ENCODE measurements at regions not wholly inside any gene's neighbourhood (a gene's known extent, or its start where the extent isn't known, plus 50 kb on each side); places are given as distances from the start of the nearest gene placed in this dataset.

GRCh38 chr19:8926341-8926740 is 83.9 kb downstream of the MUC16 start:
- intact Hi-C loops (cut with micrococcal nuclease; ENCODE audit: unreplicated experiment) (no loop called here), in situ Hi-C loops (cut with HindIII; ENCODE audit: low pct_unique_long_range_greater_than_20kb, low sequenced_read_pairs) (no loop called here)
- no peaks in the 10 kb centered on the region for H3K4me1 ChIP-seq (ENCODE audit: control insufficient read depth, insufficient read depth, low read length)
- DNase-seq (ENCODE audit: low read depth, low spot score) = no peak
- TF ChIP-seq, protein P1, sequence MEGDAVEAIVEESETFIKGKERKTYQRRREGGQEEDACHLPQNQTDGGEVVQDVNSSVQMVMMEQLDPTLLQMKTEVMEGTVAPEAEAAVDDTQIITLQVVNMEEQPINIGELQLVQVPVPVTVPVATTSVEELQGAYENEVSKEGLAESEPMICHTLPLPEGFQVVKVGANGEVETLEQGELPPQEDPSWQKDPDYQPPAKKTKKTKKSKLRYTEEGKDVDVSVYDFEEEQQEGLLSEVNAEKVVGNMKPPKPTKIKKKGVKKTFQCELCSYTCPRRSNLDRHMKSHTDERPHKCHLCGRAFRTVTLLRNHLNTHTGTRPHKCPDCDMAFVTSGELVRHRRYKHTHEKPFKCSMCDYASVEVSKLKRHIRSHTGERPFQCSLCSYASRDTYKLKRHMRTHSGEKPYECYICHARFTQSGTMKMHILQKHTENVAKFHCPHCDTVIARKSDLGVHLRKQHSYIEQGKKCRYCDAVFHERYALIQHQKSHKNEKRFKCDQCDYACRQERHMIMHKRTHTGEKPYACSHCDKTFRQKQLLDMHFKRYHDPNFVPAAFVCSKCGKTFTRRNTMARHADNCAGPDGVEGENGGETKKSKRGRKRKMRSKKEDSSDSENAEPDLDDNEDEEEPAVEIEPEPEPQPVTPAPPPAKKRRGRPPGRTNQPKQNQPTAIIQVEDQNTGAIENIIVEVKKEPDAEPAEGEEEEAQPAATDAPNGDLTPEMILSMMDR (IDR thresholded peaks at IDR 0.05) = no peak
- TF ChIP-seq POLR2AphosphoS5 (IDR thresholded peaks at IDR 0.05; ENCODE audit: low read depth, low read length) (no peak), TCF7L2 (IDR thresholded peaks at IDR 0.05; ENCODE audit: low read depth, low read length) (no peak), SIN3A (IDR thresholded peaks at IDR 0.05; ENCODE audit: borderline replicate concordance, insufficient read depth, low read depth, low read length) (no peak)
- TF ChIP-seq, protein P2, sequence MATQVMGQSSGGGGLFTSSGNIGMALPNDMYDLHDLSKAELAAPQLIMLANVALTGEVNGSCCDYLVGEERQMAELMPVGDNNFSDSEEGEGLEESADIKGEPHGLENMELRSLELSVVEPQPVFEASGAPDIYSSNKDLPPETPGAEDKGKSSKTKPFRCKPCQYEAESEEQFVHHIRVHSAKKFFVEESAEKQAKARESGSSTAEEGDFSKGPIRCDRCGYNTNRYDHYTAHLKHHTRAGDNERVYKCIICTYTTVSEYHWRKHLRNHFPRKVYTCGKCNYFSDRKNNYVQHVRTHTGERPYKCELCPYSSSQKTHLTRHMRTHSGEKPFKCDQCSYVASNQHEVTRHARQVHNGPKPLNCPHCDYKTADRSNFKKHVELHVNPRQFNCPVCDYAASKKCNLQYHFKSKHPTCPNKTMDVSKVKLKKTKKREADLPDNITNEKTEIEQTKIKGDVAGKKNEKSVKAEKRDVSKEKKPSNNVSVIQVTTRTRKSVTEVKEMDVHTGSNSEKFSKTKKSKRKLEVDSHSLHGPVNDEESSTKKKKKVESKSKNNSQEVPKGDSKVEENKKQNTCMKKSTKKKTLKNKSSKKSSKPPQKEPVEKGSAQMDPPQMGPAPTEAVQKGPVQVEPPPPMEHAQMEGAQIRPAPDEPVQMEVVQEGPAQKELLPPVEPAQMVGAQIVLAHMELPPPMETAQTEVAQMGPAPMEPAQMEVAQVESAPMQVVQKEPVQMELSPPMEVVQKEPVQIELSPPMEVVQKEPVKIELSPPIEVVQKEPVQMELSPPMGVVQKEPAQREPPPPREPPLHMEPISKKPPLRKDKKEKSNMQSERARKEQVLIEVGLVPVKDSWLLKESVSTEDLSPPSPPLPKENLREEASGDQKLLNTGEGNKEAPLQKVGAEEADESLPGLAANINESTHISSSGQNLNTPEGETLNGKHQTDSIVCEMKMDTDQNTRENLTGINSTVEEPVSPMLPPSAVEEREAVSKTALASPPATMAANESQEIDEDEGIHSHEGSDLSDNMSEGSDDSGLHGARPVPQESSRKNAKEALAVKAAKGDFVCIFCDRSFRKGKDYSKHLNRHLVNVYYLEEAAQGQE (IDR thresholded peaks at IDR 0.05; ENCODE audit: insufficient read depth in 1 of 2, low read depth in 2 of 2, low read length in 1 of 2) = no peak
- no TSS peak for BruUV-seq (replicated peaks)
- H3K4me3 ChIP-seq (ENCODE audit: low read depth in 2 of 2, low read length in 2 of 2) = no peak overlapping the region
- POLR2A ChIA-PET = no interaction called here
- H3K27ac ChIP-seq (ENCODE audit: low read length) = no peak overlapping the region
- CTCF ChIA-PET = no interaction called here
- ATAC-seq = no peak
- no peaks in the 10 kb centered on the region for H3K36me3 ChIP-seq (ENCODE audit: control insufficient read depth, insufficient read depth, low read length)
- no peaks in the 10 kb centered on the region for H3K27me3 ChIP-seq (ENCODE audit: control insufficient read depth, insufficient read depth, low read length)
- no peaks in the 10 kb centered on the region for H3K9me3 ChIP-seq (ENCODE audit: control insufficient read depth, insufficient read depth, low read depth, low read length)

GRCh38 chr19:8935460-8935859 is 74.7 kb downstream of the MUC16 start:
- Histone ChIP-seq H3K4me1 (ENCODE audit: control insufficient read depth, insufficient read depth, low read length) (no peaks in the 10 kb centered on the region), H3K9me3 (ENCODE audit: control insufficient read depth, insufficient read depth, low read depth, low read length) (no peaks in the 10 kb centered on the region), H3K27me3 (ENCODE audit: control insufficient read depth, insufficient read depth, low read length) (no peaks in the 10 kb centered on the region), H3K4me3 (ENCODE audit: low read depth in 2 of 2, low read length in 2 of 2) (no peak overlapping the region), H3K36me3 (ENCODE audit: control insufficient read depth, insufficient read depth, low read length) (no peaks in the 10 kb centered on the region), H3K27ac (ENCODE audit: low read length) (no peak overlapping the region)
- no TSS peak for BruUV-seq (replicated peaks)
- in situ Hi-C loops (cut with HindIII; ENCODE audit: low pct_unique_long_range_greater_than_20kb, low sequenced_read_pairs) = no loop called here
- DNase-seq (ENCODE audit: low read depth, low spot score) (no peak), ATAC-seq (peak; percentile 51; the same call in 1 of the 2 replicates)
- ChIA-PET POLR2A (no interaction called here), CTCF (no interaction called here)
- intact Hi-C loops (cut with micrococcal nuclease; ENCODE audit: unreplicated experiment) = no loop called here
- no peak for TF ChIP-seq POLR2AphosphoS5 (IDR thresholded peaks at IDR 0.05; ENCODE audit: low read depth, low read length)
- TF ChIP-seq, protein P2 (IDR thresholded peaks at IDR 0.05; ENCODE audit: insufficient read depth in 1 of 2, low read depth in 2 of 2, low read length in 1 of 2) = no peak
- no peak for TF ChIP-seq TCF7L2 (IDR thresholded peaks at IDR 0.05; ENCODE audit: low read depth, low read length)
- no peak for TF ChIP-seq SIN3A (IDR thresholded peaks at IDR 0.05; ENCODE audit: borderline replicate concordance, insufficient read depth, low read depth, low read length)
- TF ChIP-seq, protein P1 (IDR thresholded peaks at IDR 0.05) = no peak

Measured in Panc1 (cell line).